Stimulated activated CD4-positive, alpha-beta T cell treated with anti-CD3 and anti-CD28 coated beads, Interleukin-1b, Interleukin-23, amount 100 ng/mL, for 4 hours (primary cell): ENCODE measurements at regions not wholly inside any gene's neighbourhood (a gene's known extent, or its start where the extent isn't known, plus 50 kb on each side); places are given as distances from the start of the nearest gene placed in this dataset.
"Not testable (repeated sequence)": the region's sequence is repeated elsewhere in the genome, so short reads cannot be mapped to it uniquely, and the experiment has no call there.

ENCODE experiments used
- DNase-seq, 2 donors: peaks; one replicate each; pipeline ENCODE4 v3.0.0-alpha.2; 2020; ENCODE audit warnings: low read depth in 2 of 2

DNA sequence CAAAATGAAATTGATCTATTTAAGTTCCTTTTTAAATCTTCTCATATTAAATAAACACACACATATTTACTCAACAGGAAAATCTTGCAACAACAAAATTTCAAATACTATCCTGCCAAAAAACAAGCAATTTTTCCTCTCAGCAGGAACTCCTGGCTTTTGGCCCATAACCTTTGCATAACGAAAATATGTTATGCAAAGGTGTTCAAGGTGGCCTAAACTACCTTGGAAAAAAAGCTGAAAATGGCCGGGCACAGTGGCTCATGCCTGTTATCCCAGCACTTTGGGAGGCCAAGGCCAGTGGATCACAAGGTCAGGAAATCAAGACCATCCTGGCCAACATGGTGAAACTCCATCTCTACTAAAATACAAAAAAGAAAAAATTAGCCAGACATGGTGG is 424.3 kb upstream of the ZNF337 start:
- not testable (repeated sequence) for DNase-seq

- not testable (repeated sequence) for DNase-seq
These were observed 397.8 kb upstream of the ZNF337 start for GRCh38 chr20:26094498-26094897.

DNA sequence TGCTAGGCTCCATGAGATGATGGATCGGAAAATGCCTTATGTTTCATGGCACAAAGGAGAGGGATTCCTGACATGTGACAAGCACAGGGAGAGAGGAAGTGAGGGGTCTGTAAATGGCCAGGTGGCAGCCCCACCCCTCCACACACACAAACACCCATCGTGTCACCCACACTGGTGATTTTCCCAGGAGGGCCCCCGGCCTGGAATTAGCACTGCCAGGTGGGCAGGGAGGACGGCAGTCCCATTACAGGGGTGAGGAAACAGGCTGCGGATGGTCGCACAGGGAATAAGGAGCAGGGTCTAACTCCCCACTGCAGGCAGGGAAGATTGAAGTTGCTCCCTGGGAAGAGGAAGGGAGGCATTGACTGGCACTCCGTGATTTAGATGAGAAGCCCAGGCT is 395.3 kb upstream of the ZNF337 start:
- not testable (repeated sequence) for DNase-seq

DNA sequence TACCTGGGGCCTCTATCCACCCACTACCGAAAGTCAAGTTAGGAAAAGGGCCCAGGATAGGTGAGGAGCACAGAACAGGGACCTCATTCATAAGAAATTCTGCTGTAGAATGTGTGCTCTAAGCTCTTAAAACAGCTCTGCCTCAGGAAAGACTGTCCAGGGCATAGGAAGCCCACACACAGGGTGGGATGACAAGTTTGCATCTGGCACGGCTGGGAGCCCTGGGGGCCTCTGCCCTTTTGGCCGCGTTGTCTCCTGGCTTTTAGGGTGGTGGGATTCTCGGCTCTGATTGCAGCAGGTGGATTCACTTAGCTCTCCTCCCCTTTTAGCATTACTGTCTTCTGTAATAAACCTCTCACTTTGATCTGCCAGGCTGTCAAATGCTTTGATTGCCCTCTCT is 389.5 kb upstream of the ZNF337 start:
- not testable (repeated sequence) for DNase-seq

DNA sequence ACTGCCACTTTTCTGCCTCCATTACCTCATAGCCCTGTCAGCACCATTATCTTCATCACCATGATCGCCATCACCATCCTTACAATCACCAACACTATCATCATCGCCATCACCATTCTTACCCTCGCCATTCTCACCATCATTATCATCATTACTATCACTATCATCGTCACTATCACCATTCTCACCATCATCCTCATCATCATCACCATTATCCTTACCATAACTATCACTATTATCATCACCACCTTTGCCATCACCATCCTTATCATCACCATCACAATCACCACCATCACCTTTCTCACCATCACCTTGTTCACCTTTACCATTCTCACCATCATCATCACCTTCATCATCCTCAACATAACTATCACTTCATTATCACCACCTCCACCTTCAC is 377.3 kb upstream of the ZNF337 start:
- not testable (repeated sequence) for DNase-seq

DNA sequence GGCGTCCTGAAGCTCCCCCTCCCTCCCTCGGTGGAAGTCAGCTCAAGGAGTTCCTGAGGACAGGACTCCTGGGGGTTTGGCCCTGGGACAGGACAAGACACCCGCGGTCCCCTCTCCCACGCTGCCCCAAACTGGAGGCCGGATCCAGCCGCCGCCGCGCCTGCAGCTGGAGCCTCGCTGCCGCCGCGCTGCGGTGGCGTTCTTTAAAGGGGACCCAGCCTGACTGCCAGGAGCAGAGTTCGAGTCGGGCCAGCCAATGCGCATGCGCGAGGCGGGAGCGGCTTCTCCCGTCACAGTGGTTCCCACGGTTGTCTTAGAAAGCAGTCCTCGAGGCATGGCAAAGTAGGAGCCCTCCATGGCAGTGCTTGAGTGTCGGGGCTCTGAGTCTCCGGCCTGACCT is 362.7 kb upstream of the ZNF337 start:
- not testable (repeated sequence) for DNase-seq

GRCh38 chr20:26058446-26058845 is 361.8 kb upstream of the ZNF337 start:
- not testable (repeated sequence) for DNase-seq

- not testable (repeated sequence) for DNase-seq
These were observed 360.6 kb upstream of the ZNF337 start for GRCh38 chr20:26057135-26057752.

DNA sequence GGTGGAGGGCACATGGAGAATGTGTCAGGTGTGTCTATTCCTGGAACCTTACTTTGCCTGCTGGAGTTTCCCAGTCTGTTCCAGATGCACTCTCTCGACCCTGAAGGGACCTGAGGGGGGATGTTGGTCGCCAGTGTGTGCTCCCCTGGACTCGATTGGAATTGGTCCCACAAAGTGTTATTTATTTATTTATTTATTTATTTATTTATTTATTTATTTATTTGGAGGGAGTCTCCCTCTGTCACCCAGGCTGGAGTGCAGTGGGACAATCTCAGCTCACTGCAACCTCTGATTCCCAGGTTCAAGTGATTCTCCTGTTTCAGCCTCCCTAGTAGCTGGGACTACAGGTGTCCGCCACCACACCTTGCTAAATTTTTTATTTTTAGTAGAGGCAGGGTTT is 329.1 kb upstream of the ZNF337 start:
- DNase-seq = not testable (repeated sequence)

GRCh38 chr20:26010942-26011276 is 314.3 kb upstream of the ZNF337 start:
- not testable (repeated sequence) for DNase-seq

DNA sequence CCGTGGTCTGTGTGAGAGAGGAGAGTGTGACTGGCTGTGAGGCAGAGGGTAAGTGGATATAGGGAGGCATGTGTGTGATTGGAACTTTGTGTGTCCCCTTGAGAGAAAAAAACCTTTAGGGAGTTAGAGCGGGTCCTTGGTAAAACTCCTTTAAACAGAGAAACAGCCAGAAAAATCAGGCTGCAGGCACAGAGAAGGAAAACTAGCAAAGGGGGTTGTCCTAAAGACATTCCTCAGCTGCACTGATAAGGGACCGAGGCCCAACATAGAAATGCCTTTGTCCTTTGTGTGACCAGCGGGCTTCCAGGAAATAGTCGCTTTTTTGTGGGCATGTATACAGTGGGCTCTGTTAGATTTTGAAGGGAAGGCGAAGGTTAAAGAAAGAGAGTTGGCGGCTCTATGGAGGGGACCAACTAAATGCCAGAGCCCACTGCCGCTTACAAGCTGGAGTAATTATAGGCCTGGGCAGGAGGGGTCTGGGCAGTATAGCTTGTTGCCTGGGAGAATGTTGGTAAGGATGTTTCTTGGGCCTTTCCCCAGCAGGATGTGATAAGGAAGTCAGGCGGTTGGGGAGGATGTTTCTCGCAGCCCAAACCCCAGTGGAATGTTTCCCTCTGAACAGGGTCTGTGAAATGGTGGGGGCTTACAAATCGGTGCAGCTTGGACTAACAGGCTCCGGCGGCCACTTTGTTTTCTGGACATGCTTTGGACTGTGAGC is 313.7 kb upstream of the ZNF337 start:
- not testable (repeated sequence) for DNase-seq

DNA sequence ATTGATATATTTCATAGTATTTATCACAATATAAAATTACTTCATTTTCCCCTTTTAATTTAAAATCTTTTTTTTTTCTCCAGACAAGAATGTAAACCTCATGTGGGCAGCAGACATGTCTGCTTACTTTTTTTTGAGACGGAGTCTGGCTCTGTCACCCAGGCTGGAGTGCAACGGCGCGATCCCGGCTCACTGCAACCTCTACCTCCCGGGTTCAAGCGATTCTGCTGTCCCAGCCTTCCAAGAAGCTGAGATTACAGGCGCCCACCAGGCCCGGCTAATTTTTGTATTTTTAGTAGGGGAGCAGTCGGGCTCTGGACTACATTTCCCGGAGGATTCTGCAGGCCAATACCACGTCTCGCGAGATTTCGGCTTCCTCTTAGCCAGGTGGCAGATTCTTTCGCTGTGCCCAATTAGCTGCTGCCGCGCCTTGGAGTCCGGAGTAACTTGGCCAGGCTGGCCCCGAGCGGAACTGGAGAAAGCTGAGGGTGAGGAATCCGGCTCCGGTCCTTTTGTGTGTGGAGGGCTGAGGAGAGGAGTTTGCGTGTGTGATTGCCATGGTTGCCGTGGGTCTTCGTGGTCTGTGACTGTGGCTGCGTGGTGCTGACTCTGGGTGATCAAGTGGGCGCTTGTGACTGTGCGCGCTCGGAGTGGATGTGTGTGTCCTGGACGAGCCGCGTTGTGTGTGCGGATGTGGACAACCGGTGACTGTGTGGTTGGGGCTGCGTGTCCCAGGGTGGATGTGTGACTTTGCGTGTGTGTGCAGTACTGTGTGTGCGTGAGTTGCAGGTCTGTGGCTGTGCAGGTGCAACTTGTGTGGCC is 313.0 kb upstream of the ZNF337 start:
- peak; percentile 39 to 43 for DNase-seq

GRCh38 chr20:26008026-26008425 is 311.4 kb upstream of the ZNF337 start:
- DNase-seq = not testable (repeated sequence)

- DNase-seq = not testable (repeated sequence)
These were observed 309.5 kb upstream of the ZNF337 start for GRCh38 chr20:26006164-26006563.

DNA sequence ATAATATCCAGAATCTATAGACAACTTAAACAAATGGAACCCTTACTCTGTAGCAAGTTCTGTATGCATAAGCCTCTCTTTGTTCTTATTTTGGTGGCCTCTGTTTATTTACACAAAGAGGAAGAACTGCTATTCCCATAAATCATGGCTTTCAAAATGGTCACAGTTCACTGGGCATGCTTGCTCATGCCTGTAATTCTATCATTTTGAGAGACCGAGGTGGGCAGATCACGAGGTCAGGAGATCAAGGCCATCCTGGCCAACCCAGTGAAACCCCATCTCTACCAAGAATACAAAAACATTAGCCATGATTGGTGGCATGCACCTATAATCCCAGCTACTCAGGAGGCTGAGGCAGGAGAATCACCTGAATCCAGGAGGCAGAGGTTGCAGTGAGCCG is 307.3 kb upstream of the ZNF337 start:
- not testable (repeated sequence) for DNase-seq

DNA sequence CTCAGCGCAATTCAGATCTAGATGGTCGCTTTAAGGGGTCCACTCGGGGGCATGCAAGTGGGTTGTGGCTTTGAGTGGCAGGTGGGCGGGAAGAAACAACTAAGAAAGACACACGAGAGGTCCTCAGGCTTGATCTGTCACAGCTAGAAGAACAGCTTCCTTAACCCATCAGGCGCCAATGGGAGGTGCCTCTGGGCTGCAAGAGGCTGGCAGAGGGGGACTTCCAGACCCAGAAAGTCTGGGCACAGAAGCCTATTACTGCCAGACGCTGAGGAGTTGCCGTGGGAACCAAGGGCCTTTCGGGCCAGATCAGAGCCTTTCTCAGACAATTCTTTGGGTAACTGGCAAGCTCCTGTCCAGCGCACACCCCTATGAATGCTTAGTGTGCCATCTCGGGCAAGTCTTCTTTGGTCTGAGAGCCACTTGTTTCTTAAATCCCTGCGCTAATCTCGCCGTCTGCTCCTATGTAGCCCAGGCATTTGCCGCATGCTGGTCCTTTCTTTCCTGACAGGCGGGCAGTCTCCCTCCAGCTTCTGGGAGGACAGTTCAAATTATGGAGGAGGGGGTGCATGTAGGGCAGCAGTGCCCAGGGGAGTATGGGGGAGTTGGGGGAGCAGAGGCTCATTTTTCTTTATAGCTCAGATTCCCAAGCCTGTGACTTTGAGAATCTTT is 300.9 kb upstream of the ZNF337 start:
- DNase-seq = not testable (repeated sequence)

DNA sequence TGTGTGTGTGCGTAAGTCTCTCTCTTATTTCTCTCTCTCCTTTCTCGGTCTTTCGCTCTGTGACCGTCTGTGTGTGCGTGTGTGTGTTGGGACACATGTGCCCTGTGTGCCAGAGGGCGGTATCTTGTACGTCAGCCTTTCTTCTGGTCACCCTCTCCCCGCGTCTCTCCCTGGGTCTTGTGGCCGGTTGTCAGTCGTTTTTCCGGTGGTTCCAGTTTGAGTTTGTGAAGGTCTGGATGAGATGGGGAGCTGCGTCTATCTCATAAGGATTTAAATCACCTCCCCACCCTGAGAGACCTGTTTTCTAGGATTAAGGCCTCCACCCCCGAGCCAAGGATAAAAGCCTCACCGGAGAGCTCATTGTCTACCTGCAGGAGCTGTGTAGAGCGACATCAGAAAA is 295.5 kb upstream of the ZNF337 start:
- DNase-seq = no peak

GRCh38 chr20:25991756-25992130 is 295.1 kb upstream of the ZNF337 start:
- no peak for DNase-seq

- DNase-seq = no peak
These were observed 294.6 kb upstream of the ZNF337 start for GRCh38 chr20:25991051-25991755.

- not testable (repeated sequence) for DNase-seq
These were observed 293.0 kb upstream of the ZNF337 start for GRCh38 chr20:25989686-25990085.

GRCh38 chr20:25989196-25989595 is 292.5 kb upstream of the ZNF337 start:
- DNase-seq = no peak
